NCI-H69 (cell line): ENCODE measurements at regions not wholly inside any gene's neighbourhood (a gene's known extent, or its start where the extent isn't known, plus 50 kb on each side); places are given as distances from the start of the nearest gene placed in this dataset.
"Not testable (repeated sequence)": the region's sequence is repeated elsewhere in the genome, so short reads cannot be mapped to it uniquely, and the experiment has no call there.

Experiments
- DNase-seq: peaks from one replicate; lab custom pipeline; 2025; lab: John Stamatoyannopoulos, UW

- no peak for DNase-seq
Observed at GRCh38 chr13:99075268-99076191, 97.7 kb upstream of the DOCK9 start.

GRCh38 chr13:99078017-99078771, 100.3 kb upstream of the DOCK9 start:
- DNase-seq, result no peak

- DNase-seq, result no peak
Observed at GRCh38 chr13:99080131-99080530, 102.3 kb upstream of the DOCK9 start.

DNA sequence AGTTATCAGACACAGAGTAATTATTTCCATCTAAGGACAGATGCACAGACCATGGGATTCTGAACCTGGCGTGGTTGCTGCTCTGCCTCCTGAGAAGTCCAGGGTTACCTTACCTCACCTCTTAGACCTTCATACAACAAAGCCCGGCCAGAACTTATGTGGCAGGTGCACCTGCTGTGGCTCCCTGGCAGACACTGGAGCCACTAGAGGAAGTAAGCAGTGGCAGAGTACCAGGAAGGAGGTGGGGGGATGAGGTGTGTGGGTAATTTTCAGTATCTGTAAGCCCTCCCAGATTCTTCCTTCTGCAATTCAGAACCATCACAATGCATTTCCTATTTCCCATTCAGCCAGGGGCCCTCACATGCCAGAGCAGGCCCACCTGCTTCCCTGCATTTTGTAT, 106.1 kb upstream of the DOCK9 start:
- DNase-seq, result peak; percentile 11

GRCh38 chr13:99085139-99085807, 107.4 kb upstream of the DOCK9 start:
- DNase-seq, result no peak

DNA sequence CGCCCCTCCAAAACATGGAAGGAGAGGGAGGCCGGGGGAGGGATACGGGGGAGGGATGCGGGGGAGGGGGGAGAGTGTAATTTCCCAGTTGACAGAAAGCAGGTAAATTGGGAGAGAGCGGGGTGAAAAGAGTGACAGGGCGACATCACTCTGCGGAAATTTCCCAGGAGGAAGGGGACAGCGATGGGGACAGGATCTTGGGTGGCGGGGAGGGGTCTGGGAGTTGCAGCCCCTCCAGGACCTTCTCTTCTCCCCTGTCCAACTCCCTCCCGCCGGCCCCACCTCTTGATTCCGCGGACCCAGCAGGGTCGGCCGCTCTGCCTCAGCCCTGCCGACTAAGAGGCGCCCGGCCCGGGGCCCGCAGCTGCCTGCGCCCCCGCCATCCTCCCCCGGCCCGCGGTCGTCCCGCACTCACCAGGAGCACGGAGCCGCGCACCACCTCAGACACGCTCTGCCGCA, 108.0 kb upstream of the DOCK9 start:
- no peak for DNase-seq

DNA sequence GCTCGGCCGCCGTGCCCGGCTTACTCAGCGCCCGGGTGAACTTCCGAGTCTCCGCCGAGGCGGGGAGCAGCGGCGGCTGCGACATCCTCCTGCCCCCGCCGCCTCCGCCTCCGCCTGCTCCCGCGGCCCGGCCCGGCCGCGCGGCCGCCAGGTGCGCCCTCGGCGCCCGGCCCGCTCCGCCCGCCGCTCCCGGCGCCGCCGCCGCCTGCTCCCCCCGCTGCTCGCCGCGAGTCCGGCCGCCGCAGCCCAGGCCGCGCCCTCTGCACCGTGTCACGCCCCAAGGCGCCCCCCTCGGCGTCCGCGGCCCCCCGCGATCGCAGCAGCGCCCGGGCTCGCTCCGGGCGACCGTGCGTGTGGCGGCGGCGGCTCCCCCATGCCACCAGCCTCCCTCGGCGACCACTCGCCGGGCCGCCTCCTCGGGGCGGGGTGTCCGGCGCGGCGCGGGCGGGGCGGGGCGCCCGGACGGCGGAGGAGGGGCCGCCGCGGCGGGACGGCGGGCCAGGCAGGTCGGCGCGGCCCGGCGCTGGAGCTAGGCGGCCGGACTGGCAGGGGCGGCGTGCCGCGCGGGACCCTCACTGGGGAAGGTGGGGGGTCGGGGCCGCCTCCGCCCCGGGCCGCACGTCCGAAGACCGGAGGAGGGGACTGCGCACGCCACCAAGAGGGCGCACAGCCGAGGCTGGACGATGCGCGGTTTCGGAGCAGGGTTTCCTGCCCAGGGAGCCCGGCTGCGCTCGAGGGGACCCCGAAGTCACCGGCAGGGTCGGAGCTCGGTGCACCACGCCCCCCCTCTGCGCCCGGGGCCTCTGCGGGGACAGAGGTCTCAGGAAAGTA, 108.6 kb upstream of the DOCK9 start:
- peak; percentile 79 for DNase-seq

DNA sequence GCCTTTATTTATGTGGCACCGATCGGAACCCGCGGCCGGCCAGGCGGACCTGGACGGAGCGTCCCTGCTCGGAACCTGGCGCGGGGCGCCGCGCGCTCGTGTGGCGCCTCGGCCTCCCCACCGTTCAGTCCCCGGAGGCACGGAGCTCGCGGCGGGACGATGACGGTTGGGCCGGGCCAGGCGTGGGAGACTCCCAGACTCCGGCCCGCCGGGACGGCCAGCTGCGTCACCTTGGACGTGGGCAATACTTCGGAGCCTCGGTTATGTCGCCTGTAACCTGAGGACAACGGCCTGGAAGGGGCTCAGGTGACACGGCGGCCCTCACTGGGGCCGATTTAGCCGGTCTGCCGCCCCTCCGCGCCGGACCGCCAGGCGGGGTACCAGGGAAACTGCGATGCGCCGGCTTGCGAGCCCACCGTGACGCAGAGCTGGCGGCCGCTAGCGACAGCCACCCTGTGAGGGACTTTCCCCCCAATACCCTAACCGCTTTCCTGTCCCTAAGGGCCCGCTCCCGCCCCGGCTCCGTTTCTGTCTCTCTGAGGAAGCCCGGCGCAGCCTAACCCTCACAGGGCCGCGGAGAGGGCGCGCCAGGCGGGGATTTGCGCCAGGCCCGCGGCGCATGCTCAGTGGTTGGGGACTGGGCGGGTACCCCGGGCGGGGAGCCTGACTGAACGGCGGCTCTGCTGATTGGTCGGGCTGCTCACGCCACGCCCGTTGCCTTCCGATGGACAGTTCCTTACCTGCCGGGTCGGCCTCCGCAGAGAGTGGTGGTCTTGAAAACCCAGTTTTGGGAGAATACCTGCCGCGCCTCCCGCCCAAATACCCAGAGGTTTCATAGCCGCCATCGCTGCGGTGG, 109.5 kb upstream of the DOCK9 start:
- peak; percentile 97 for DNase-seq

GRCh38 chr13:99087954-99088491, 110.2 kb upstream of the DOCK9 start:
- peak; percentile 88 for DNase-seq

DNA sequence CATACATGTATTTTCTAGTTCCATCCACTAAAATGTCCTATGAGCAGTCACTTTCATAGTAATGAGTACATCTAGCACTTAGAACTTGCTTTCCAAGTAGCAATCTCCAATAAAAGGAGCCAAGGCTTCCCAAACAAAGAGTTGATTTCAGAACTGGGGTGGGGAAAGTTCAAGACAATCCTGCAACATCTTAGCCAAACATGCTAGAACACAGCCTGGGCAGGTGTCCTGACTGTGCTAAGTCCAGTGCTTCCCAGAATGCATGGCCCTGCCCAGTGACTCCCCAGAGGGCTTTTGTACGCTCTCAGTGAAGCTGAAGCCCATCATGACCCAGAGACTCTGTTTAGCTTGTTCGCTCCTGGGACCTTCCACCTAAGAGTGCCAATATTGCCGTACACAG, 106.7 kb upstream of the UBAC2 start:
- no peak for DNase-seq

- not testable (repeated sequence) for DNase-seq
Observed at GRCh38 chr13:99101831-99102230, 98.8 kb upstream of the UBAC2 start.

DNA sequence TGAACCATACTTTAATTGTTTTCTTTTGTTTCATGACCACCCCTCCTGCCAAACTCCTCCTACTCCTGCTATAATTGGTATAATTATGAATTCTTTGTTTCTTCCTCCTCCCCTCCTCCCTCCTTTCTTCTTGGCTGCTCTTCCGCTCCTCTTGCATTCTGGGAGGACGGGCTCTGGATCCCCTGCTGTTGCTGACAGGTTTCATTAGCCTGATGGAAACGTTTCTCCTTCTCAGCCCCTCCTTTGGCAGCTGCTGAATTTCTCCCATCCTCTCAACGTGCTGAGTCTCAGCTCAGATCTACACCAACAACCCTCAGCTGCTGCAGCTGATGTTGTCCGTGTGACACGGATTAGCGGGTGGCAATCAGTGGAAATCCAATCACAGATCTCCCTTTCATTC, 97.1 kb upstream of the UBAC2 start:
- peak; percentile 98 for DNase-seq

DNA sequence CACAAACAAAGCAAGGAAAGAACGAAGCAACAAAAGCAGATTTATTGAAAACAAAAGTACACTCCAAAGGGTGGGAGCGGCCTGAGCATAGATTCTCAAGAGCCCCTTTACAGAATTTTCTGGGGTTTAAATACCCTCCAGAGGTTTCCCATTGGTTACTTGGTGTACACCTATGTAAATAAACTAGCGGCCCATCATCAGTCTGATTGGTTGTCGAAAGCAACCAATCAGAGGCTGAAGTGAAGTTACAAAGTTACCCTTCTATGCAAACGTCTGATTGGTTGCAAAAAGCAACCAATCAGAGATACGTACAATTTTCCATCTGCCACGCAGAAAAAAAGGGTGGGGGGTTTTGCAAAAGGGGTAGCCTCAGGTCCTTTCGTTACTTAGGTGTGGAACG, 96.3 kb upstream of the UBAC2 start:
- DNase-seq, result peak; percentile 92

- DNase-seq, result no peak
Observed at GRCh38 chr13:99105160-99105559, 95.5 kb upstream of the UBAC2 start.

- no peak for DNase-seq
Observed at GRCh38 chr13:99113351-99113750, 87.3 kb upstream of the UBAC2 start.

DNA sequence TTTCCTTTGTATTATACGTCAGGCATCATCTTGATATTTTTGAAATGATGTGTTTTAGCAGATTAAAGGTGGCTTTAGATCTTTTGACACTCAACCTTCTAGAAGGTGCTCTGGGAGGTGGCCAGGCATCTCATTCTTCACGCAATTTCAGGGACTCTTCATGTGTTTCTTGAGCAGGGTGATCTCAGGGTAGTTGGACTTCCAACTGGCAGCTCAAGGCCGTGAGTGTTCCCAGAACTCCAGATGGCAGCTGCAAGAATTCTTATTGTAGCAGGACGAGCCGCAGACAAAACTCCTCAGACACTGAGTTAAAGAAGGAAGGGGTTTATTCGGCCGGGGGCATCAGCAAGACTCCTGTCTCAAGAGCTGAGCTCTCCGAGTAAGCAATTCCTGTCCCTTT, 82.5 kb upstream of the UBAC2 start:
- no peak for DNase-seq

- no peak for DNase-seq
Observed at GRCh38 chr13:99119656-99120055, 81.0 kb upstream of the UBAC2 start.

DNA sequence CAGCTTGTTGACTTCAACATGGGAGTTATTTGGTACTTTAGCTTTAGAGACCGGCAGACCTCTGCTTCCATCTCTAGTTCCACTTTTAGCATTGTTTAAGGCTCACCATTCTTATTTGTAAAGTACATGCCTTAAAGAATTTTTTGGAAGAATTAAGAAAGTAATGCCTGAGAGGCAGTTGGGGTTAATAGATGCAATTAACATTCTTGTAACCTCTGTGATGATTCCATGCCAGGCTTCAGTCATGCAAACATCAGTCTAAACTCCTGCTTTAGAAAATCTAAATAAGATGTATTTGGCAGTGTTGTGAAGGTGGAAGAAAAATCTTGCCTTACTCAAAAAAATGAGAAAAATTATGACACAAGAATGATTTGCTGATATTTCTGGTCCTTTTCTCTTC, 79.9 kb upstream of the UBAC2 start:
- no peak for DNase-seq

DNA sequence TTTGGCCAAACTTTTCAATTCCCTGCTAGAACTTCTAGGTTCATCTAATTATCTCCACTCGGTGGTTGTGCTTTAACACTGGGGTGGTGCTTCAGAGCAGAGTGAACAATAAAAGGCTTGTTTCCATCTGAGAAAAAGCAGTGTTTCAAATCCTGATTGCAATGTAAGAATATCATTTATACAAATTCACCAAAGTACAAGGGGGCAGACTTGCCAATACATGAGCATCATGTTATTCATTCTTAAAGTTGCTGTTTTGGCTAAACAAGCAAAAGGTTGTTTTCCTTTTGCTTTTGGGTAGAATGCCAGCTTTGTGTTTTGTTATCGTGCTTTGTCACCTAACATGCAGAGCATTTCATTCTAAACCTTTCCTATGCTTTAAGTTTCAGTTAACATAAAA, 78.5 kb upstream of the UBAC2 start:
- no peak for DNase-seq
